ENCODE measurements at regions not wholly inside any gene's neighbourhood (a gene's known extent, or its start where the extent isn't known, plus 50 kb on each side); places are given as distances from the start of the nearest gene placed in this dataset.

DNA sequence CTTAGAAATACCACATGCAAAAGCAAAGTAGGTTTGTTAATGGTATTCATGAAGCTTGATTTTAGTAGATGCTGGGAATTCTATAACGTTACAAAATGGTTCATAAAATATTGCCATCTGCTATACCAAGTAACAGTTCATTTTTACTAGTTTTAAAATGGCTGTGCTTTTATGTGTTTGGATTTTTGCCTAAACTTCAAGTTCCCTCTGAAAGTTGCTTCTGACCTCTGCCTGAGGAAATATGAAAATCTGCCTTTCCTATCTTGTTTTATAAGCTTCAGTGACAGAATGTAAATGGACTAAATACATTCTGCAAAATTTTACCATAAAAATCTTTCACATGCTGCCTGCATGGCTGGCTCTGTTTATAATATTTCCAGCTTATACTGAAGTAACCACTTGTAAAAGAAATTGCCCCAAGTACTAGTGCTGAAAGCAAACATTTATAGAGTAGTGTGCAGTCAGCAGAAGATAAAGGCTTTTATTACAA is 560.7 kb upstream of the ROBO2 start:
- H3K4me1 Mint-ChIP-seq: no peaks in the 10 kb centered on the region
- no peak for DNase-seq
- no peaks in the 10 kb centered on the region for H3K27me3 Mint-ChIP-seq
- intact Hi-C loops (cut with micrococcal nuclease): no loop called here
- ChIA-PET CTCF (no interaction called here), POLR2A (no interaction called here)
- no peaks in the 10 kb centered on the region for H3K36me3 Mint-ChIP-seq (ENCODE audit: low read depth)
- no peak for ATAC-seq (ENCODE audit: low read depth)
- no peak overlapping the region for H3K27ac Mint-ChIP-seq
- TF ChIP-seq, protein P1, sequence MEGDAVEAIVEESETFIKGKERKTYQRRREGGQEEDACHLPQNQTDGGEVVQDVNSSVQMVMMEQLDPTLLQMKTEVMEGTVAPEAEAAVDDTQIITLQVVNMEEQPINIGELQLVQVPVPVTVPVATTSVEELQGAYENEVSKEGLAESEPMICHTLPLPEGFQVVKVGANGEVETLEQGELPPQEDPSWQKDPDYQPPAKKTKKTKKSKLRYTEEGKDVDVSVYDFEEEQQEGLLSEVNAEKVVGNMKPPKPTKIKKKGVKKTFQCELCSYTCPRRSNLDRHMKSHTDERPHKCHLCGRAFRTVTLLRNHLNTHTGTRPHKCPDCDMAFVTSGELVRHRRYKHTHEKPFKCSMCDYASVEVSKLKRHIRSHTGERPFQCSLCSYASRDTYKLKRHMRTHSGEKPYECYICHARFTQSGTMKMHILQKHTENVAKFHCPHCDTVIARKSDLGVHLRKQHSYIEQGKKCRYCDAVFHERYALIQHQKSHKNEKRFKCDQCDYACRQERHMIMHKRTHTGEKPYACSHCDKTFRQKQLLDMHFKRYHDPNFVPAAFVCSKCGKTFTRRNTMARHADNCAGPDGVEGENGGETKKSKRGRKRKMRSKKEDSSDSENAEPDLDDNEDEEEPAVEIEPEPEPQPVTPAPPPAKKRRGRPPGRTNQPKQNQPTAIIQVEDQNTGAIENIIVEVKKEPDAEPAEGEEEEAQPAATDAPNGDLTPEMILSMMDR (IDR thresholded peaks at IDR 0.05): no peak
- peaks cover 15% of the 10 kb centered on the region for H3K9me3 Mint-ChIP-seq
- no peak overlapping the region for H3K4me3 Mint-ChIP-seq

DNA sequence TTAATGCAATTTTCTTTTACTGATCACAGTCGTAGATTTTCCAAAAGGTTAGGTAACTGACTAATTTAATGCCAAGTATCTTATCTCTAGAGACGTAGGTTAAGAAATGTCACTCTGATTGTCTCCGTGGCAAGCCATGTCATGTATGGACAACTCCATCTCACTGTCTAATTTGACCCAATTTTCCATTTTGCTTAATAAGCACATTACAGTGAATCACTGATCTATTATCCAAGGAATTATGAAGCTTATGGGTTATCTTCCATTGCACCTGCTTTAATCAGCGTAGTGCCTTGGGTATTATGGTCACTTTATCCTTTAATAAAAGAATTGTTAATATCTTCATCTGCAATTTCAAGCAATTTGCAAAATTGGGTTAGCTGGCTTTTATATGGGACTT is 557.4 kb upstream of the ROBO2 start:
- H3K4me1 Mint-ChIP-seq: no peaks in the 10 kb centered on the region
- no peaks in the 10 kb centered on the region for H3K27me3 Mint-ChIP-seq
- H3K27ac Mint-ChIP-seq: no peak overlapping the region
- CTCF ChIA-PET: no interaction called here
- no peaks in the 10 kb centered on the region for H3K36me3 Mint-ChIP-seq (ENCODE audit: low read depth)
- intact Hi-C loops (cut with micrococcal nuclease): no loop called here
- H3K9me3 Mint-ChIP-seq: peaks cover 4% of the 10 kb centered on the region
- TF ChIP-seq, protein P1 (IDR thresholded peaks at IDR 0.05): no peak
- DNase-seq (no peak), ATAC-seq (ENCODE audit: low read depth) (no peak)
- POLR2A ChIA-PET: no interaction called here
- H3K4me3 Mint-ChIP-seq: no peak overlapping the region

DNA sequence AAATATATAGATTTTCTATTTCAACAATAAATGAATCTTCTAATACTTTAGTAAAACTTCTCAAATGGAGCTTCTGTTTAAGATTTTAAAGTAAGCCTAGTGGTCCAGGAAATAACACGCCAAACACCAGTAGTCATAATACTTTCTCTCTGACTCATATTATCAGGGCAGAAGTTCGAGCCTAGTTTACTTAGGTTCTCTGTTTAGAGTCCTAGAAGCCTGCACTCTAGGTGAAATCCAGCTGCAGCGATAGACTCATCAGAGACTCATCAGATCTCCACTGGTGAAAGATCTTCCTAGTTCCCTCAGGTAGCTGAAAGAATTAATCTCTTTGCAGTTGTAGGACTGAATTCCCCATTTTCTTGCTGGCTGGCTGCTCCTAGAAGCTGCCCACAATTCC is 552.5 kb upstream of the ROBO2 start:
- intact Hi-C loops (cut with micrococcal nuclease): no loop called here
- DNase-seq (no peak), ATAC-seq (ENCODE audit: low read depth) (no peak)
- H3K27ac Mint-ChIP-seq: no peak overlapping the region
- peaks cover 3% of the 10 kb centered on the region for H3K9me3 Mint-ChIP-seq
- POLR2A ChIA-PET: no interaction called here
- CTCF ChIA-PET: no interaction called here
- H3K4me1 Mint-ChIP-seq: no peaks in the 10 kb centered on the region
- H3K27me3 Mint-ChIP-seq: no peaks in the 10 kb centered on the region
- TF ChIP-seq, protein P1 (IDR thresholded peaks at IDR 0.05): no peak
- no peaks in the 10 kb centered on the region for H3K36me3 Mint-ChIP-seq (ENCODE audit: low read depth)
- H3K4me3 Mint-ChIP-seq: no peak overlapping the region

DNA sequence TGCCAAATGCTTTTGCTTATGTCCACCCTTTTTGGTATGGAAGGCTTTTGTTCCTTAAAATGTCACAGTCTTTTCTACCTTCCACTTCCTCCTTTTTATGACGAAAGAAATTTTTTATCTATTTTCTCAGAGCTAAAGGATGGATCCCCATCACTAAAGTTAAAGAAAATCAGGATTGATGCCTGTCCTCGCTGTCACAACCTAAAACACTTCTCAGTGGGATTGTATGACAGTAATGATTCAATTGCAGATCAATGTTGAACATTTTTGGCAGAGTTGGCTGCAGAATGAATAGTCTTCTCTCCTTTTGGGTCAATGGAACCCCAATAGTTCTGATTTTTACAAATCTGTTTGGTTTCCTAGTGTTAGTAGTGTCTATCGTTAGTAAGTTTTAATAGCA is 549.8 kb upstream of the ROBO2 start:
- Mint-ChIP-seq H3K4me3 (no peak overlapping the region), H3K36me3 (ENCODE audit: low read depth) (no peaks in the 10 kb centered on the region), H3K27ac (no peak overlapping the region), H3K4me1 (no peaks in the 10 kb centered on the region), H3K9me3 (peaks cover 10% of the 10 kb centered on the region), H3K27me3 (no peaks in the 10 kb centered on the region)
- DNase-seq (no peak), ATAC-seq (ENCODE audit: low read depth) (no peak)
- TF ChIP-seq, protein P1 (IDR thresholded peaks at IDR 0.05): no peak
- CTCF ChIA-PET: no interaction called here
- POLR2A ChIA-PET: no interaction called here
- intact Hi-C loops (cut with micrococcal nuclease): no loop called here

DNA sequence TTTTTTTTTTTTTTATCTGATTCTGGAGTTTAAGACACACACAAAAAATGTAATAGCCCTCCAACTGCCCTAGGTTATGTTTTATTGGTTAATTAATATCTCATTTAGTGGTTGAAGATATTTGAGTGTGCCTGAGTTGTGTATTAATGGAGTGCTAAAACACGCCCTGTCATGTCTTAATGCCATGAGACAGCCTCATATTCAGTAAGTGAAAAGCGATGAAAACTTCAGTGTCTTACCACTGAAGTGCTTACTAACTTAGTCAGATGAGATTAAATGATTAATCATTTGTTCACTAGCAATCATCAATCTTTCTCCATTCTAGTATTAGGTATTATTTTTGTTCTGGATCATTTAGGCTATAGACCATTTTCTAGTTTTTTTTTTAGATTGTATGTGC is 544.7 kb upstream of the ROBO2 start:
- intact Hi-C loops (cut with micrococcal nuclease): no loop called here
- no peak for DNase-seq
- no peaks in the 10 kb centered on the region for H3K4me1 Mint-ChIP-seq
- H3K36me3 Mint-ChIP-seq (ENCODE audit: low read depth): no peaks in the 10 kb centered on the region
- H3K27ac Mint-ChIP-seq: no peak overlapping the region
- no peaks in the 10 kb centered on the region for H3K27me3 Mint-ChIP-seq
- TF ChIP-seq, protein P1 (IDR thresholded peaks at IDR 0.05): no peak
- ChIA-PET POLR2A (no interaction called here), CTCF (no interaction called here)
- no peak overlapping the region for H3K4me3 Mint-ChIP-seq
- ATAC-seq (ENCODE audit: low read depth): no peak
- peaks cover 15% of the 10 kb centered on the region for H3K9me3 Mint-ChIP-seq
